Sigmoid colon (tissue), 4 donors: ENCODE measurements at regions not wholly inside any gene's neighbourhood (a gene's known extent, or its start where the extent isn't known, plus 50 kb on each side); places are given as distances from the start of the nearest gene placed in this dataset.

Source experiments
- EP300 ChIP-seq, 4 donors: sonication (generic); formaldehyde crosslinking; IDR thresholded peaks; one replicate each; pipeline ENCODE4 v1.6.1; 2017; ENCODE audit warnings: antibody characterized with exemption in 4 of 4
- POLR2A ChIP-seq, 2 donors: fragments of 450-650 bp; IDR thresholded peaks; one replicate each; pipeline ENCODE4 v1.6.1; 2016; ENCODE audit warnings: antibody characterized with exemption in 2 of 2, mild to moderate bottlenecking in 2 of 2, moderate library complexity in 2 of 2
- POLR2AphosphoS5 ChIP-seq, 4 donors: sonication (generic); formaldehyde crosslinking; IDR thresholded peaks; one replicate each; pipeline ENCODE4 v1.6.1; 2017; ENCODE audit warnings: antibody characterized with exemption in 4 of 4
- TF ChIP-seq, protein P1 (sequence below), 4 experiments: fragments of 450-650 bp in 3 of 4; fragments of 200-600 bp in 1 of 4; IDR thresholded peaks; one replicate each; pipeline ENCODE4 v1.5.1; 2016 to 2019; ENCODE audit warnings: antibody characterized with exemption in 4 of 4, mild to moderate bottlenecking in 3 of 4, moderate library complexity in 2 of 4

DNA sequence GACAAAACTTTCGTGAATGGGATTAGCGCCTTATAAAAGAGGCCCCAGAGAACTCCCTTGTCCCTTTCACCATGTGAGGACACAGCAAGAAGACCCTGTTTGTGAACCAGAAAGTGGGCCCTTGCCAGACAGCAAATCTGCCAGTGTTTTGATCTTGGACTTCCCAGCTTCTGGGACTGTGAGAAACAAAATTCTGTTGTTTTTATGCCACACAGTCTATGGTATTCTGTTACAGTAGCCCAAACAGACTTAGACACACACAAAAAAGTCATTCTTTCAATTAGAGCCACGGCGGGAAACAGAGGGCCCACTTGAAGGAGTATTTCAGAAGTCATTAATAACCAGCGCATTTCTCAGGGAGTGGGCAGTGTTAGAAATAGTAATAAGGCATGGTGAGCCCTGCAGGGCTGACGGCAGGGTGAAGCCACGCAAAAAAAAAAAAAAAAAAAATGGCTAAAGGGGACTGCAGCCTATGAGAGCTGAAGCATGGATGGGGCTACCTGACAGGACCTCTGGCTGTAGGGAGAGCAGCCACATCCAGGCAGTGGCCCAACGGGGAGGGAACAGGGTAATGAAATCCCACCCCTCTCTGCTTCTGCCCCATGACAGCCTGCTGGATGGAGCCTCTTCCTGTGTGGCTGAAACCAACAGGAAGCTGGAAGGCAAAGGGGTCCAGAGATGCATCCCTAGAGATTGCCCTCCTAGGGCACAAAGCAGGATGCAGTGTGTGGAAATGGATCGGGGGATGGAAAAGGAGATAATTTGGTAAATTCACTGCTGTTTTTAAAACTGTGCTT is 189.3 kb downstream of the KCNS3 start:
- TF ChIP-seq POLR2A (IDR thresholded peaks at IDR 0.05) (no peak), POLR2AphosphoS5 (IDR thresholded peaks at IDR 0.05) (no peak), EP300 (IDR thresholded peaks at IDR 0.05) (no peak)
- TF ChIP-seq, protein P1, sequence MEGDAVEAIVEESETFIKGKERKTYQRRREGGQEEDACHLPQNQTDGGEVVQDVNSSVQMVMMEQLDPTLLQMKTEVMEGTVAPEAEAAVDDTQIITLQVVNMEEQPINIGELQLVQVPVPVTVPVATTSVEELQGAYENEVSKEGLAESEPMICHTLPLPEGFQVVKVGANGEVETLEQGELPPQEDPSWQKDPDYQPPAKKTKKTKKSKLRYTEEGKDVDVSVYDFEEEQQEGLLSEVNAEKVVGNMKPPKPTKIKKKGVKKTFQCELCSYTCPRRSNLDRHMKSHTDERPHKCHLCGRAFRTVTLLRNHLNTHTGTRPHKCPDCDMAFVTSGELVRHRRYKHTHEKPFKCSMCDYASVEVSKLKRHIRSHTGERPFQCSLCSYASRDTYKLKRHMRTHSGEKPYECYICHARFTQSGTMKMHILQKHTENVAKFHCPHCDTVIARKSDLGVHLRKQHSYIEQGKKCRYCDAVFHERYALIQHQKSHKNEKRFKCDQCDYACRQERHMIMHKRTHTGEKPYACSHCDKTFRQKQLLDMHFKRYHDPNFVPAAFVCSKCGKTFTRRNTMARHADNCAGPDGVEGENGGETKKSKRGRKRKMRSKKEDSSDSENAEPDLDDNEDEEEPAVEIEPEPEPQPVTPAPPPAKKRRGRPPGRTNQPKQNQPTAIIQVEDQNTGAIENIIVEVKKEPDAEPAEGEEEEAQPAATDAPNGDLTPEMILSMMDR (IDR thresholded peaks at IDR 0.05) = no peak
